NB4 (cell line): ENCODE measurements at regions not wholly inside any gene's neighbourhood (a gene's known extent, or its start where the extent isn't known, plus 50 kb on each side); places are given as distances from the start of the nearest gene placed in this dataset.

Source experiments
- CTCF ChIP-seq: IDR thresholded peaks from one replicate; pipeline ENCODE4 v1.5.1; 2012; ENCODE audit warnings: low read depth, low read length
- MAX ChIP-seq: IDR thresholded peaks from 2 replicates; pipeline ENCODE4 v1.6.1; 2011; ENCODE audit warnings: low read depth, low read length
- MYC ChIP-seq: IDR thresholded peaks from 2 replicates; pipeline ENCODE4 v1.6.1; 2011; ENCODE audit warnings: low read depth, low read length
- POLR2A ChIP-seq: IDR thresholded peaks from 2 replicates; pipeline ENCODE4 v1.6.1; 2011; ENCODE audit warnings: mild to moderate bottlenecking; ENCODE audit not compliant: insufficient read length; ENCODE audit errors: extremely low read depth

- TF ChIP-seq POLR2A (no peak), CTCF (no peak), MYC (no peak), MAX (no peak)
Measured at GRCh38 chr10:64038107-64038506, 516.9 kb downstream of the REEP3 start.
